ENCODE measurements at regions not wholly inside any gene's neighbourhood (a gene's known extent, or its start where the extent isn't known, plus 50 kb on each side); places are given as distances from the start of the nearest gene placed in this dataset.

- CTCF ChIA-PET, result no interaction called here
- POLR2A ChIA-PET, result no interaction called here
These were observed 118.6 kb upstream of the GALNT2 start for GRCh38 chr1:229948438-229948837.

GRCh38 chr1:229949500-229949899 lies 117.5 kb upstream of the GALNT2 start:
- POLR2A ChIA-PET, result no interaction called here
- no peaks in the 10 kb centered on the region for H3K36me3 ChIP-seq (ENCODE audit: control insufficient read depth, insufficient read depth, low read length)

More at GRCh38 chr1:229948438-229948837, 118.6 kb upstream of the GALNT2 start:
- no peaks in the 10 kb centered on the region for H3K4me1 Mint-ChIP-seq (ENCODE audit: low read depth, unreplicated experiment)
- BruUV-seq (replicated peaks), result no TSS peak
- no peak overlapping the region for H3K27ac Mint-ChIP-seq (ENCODE audit: unreplicated experiment)
- no peak overlapping the region for H3K4me3 ChIP-seq (ENCODE audit: low read depth, low read length)
- H3K4me3 Mint-ChIP-seq (ENCODE audit: unreplicated experiment), result no peak overlapping the region
- DNase-seq, result no peak
- no peaks in the 10 kb centered on the region for H3K4me1 ChIP-seq
- intact Hi-C loops (cut with micrococcal nuclease; ENCODE audit: unreplicated experiment), result no loop called here
- no peaks in the 10 kb centered on the region for H3K27me3 ChIP-seq (replicated peaks; ENCODE audit: control insufficient read depth, insufficient read depth, low read length)
- no peaks in the 10 kb centered on the region for H3K36me3 Mint-ChIP-seq (ENCODE audit: insufficient read depth, unreplicated experiment)
- no peaks in the 10 kb centered on the region for H3K9me3 Mint-ChIP-seq (ENCODE audit: unreplicated experiment)
- peaks cover 16% of the 10 kb centered on the region for H3K27me3 Mint-ChIP-seq (ENCODE audit: insufficient read depth, unreplicated experiment)
- H3K9me3 ChIP-seq, result no peaks in the 10 kb centered on the region; the same call in 1 of the 2 replicates
- TF ChIP-seq CTCF (IDR thresholded peaks at IDR 0.05; ENCODE audit: insufficient read depth in 1 of 2, low read depth in 1 of 2, low read length in 1 of 2, severe bottlenecking in 1 of 2, unreplicated experiment in 1 of 2), result no peak
- no peaks in the 10 kb centered on the region for H3K36me3 ChIP-seq (ENCODE audit: control insufficient read depth, insufficient read depth, low read length)

GRCh38 chr1:229950020-229950419 lies 117.0 kb upstream of the GALNT2 start:
- CTCF ChIA-PET, result no interaction called here

More at GRCh38 chr1:229949500-229949899, 117.5 kb upstream of the GALNT2 start:
- intact Hi-C loops (cut with micrococcal nuclease; ENCODE audit: unreplicated experiment), result no loop called here
- Mint-ChIP-seq H3K4me3 (ENCODE audit: unreplicated experiment) (no peak overlapping the region), H3K9me3 (ENCODE audit: unreplicated experiment) (no peaks in the 10 kb centered on the region), H3K4me1 (ENCODE audit: low read depth, unreplicated experiment) (no peaks in the 10 kb centered on the region), H3K36me3 (ENCODE audit: insufficient read depth, unreplicated experiment) (no peaks in the 10 kb centered on the region), H3K27me3 (ENCODE audit: insufficient read depth, unreplicated experiment) (peaks cover 16% of the 10 kb centered on the region), H3K27ac (ENCODE audit: unreplicated experiment) (no peak overlapping the region)
- DNase-seq, result no peak
- CTCF ChIA-PET, result no interaction called here
- no TSS peak for BruUV-seq (replicated peaks)
- Histone ChIP-seq H3K27me3 (replicated peaks; ENCODE audit: control insufficient read depth, insufficient read depth, low read length) (no peaks in the 10 kb centered on the region), H3K4me1 (no peaks in the 10 kb centered on the region), H3K9me3 (no peaks in the 10 kb centered on the region; the same call in 1 of the 2 replicates), H3K4me3 (ENCODE audit: low read depth, low read length) (no peak overlapping the region)
- no peak for TF ChIP-seq CTCF (IDR thresholded peaks at IDR 0.05; ENCODE audit: insufficient read depth in 1 of 2, low read depth in 1 of 2, low read length in 1 of 2, severe bottlenecking in 1 of 2, unreplicated experiment in 1 of 2)

More at GRCh38 chr1:229950020-229950419, 117.0 kb upstream of the GALNT2 start:
- POLR2A ChIA-PET, result no interaction called here
- no peaks in the 10 kb centered on the region for H3K9me3 Mint-ChIP-seq (ENCODE audit: unreplicated experiment)
- H3K4me1 Mint-ChIP-seq (ENCODE audit: low read depth, unreplicated experiment), result no peaks in the 10 kb centered on the region
- peaks cover 16% of the 10 kb centered on the region for H3K27me3 Mint-ChIP-seq (ENCODE audit: insufficient read depth, unreplicated experiment)
- no peak for DNase-seq
- H3K4me3 Mint-ChIP-seq (ENCODE audit: unreplicated experiment), result no peak overlapping the region
- Histone ChIP-seq H3K4me1 (no peaks in the 10 kb centered on the region), H3K36me3 (ENCODE audit: control insufficient read depth, insufficient read depth, low read length) (no peaks in the 10 kb centered on the region), H3K27me3 (replicated peaks; ENCODE audit: control insufficient read depth, insufficient read depth, low read length) (no peaks in the 10 kb centered on the region), H3K9me3 (no peaks in the 10 kb centered on the region; the same call in 1 of the 2 replicates), H3K4me3 (ENCODE audit: low read depth, low read length) (no peak overlapping the region)
- no peak overlapping the region for H3K27ac Mint-ChIP-seq (ENCODE audit: unreplicated experiment)
- intact Hi-C loops (cut with micrococcal nuclease; ENCODE audit: unreplicated experiment), result no loop called here
- BruUV-seq (replicated peaks), result no TSS peak
- no peak for TF ChIP-seq CTCF (IDR thresholded peaks at IDR 0.05; ENCODE audit: insufficient read depth in 1 of 2, low read depth in 1 of 2, low read length in 1 of 2, severe bottlenecking in 1 of 2, unreplicated experiment in 1 of 2)
- no peaks in the 10 kb centered on the region for H3K36me3 Mint-ChIP-seq (ENCODE audit: insufficient read depth, unreplicated experiment)

Data from Caco-2 (cell line).